ENCODE measurements at regions not wholly inside any gene's neighbourhood (a gene's known extent, or its start where the extent isn't known, plus 50 kb on each side); places are given as distances from the start of the nearest gene placed in this dataset.

- TF ChIP-seq SPI1 (IDR thresholded peaks at IDR 0.05; ENCODE audit: low read depth, low read length) (no peak), POLR2AphosphoS5 (IDR thresholded peaks at IDR 0.05; ENCODE audit: low read depth, low read length) (no peak), TAF1 (IDR thresholded peaks at IDR 0.05; ENCODE audit: low read depth, low read length) (no peak), POLR2A (IDR thresholded peaks at IDR 0.05; ENCODE audit: low read depth, low read length) (no peak), PAX5 (IDR thresholded peaks at IDR 0.05; ENCODE audit: insufficient read depth, low read length, severe bottlenecking) (no peak), POU2F2 (IDR thresholded peaks at IDR 0.05; ENCODE audit: low read depth, low read length) (no peak)
These were observed 108.8 kb upstream of the TRIB2 start for GRCh38 chr2:12607971-12608370.
